CD4-positive, alpha-beta T cell (primary cell): ENCODE measurements at regions not wholly inside any gene's neighbourhood (a gene's known extent, or its start where the extent isn't known, plus 50 kb on each side); places are given as distances from the start of the nearest gene placed in this dataset.

Experiments used
- ATAC-seq: fragments of 200-7000 bp; cut with Tn5 transposase; one replicate; pipeline ENCODE4 v1.10.0; 2022; ENCODE audit warnings: mild to moderate bottlenecking; ENCODE audit not compliant: poor library complexity
- CTCF ChIA-PET: fragments of 350-600 bp; sonication (Branson Sonifier 250); formaldehyde crosslinking; loops from one replicate; lab custom pipeline; 2021; ENCODE audit warnings: antibody characterized with exemption, inconsistent platforms; lab: Charles Lee
- POLR2A ChIA-PET: fragments of 350-600 bp; sonication (Branson Sonifier 250); formaldehyde crosslinking; loops from one replicate; lab custom pipeline; 2021; ENCODE audit warnings: antibody characterized with exemption, inconsistent platforms; lab: Charles Lee
- DNase-seq, 14 experiments: peaks; one replicate each; pipeline ENCODE4 v3.0.0-alpha.2; 2013 to 2020; ENCODE audit warnings: mixed read lengths in 2 of 14
- H3K27ac ChIP-seq, 2 donors: one replicate each; pipeline versions ENCODE4 v1.5.1 to v1.7.0; 2013; ENCODE audit warnings: low read length in 2 of 2, low read depth in 1 of 2, mild to moderate bottlenecking in 1 of 2
- H3K27me3 ChIP-seq, 2 experiments: 1 replicate in 1 of 2; 2 replicates in 1 of 2; pipeline versions ENCODE4 v1.6.1 to v1.7.0; 2013; ENCODE audit warnings: low read length in 2 of 2, control low read depth in 1 of 2, mild to moderate bottlenecking in 1 of 2, moderate library complexity in 1 of 2; ENCODE audit not compliant: insufficient read depth in 2 of 2, control insufficient read depth in 1 of 2
- H3K36me3 ChIP-seq: one replicate; pipeline ENCODE4 v1.6.1; 2013; ENCODE audit warnings: low read length, control low read depth; ENCODE audit not compliant: insufficient read depth
- H3K4me1 ChIP-seq: one replicate; pipeline ENCODE4 v1.6.1; 2013; ENCODE audit warnings: low read length, control low read depth; ENCODE audit not compliant: insufficient read depth
- H3K4me3 ChIP-seq: one replicate; pipeline ENCODE4 v1.5.1; 2013; ENCODE audit warnings: mild to moderate bottlenecking, low read length, moderate library complexity
- H3K9me3 ChIP-seq, 2 experiments: 1 replicate in 1 of 2; 2 replicates in 1 of 2; pipeline versions ENCODE4 v1.6.1 to v1.7.0; 2013; ENCODE audit warnings: low read length in 2 of 2, mild to moderate bottlenecking in 2 of 2, control low read depth in 1 of 2, moderate library complexity in 1 of 2; ENCODE audit not compliant: control insufficient read depth in 1 of 2, insufficient read depth in 1 of 2
- H3K27ac Mint-ChIP-seq: one replicate; pipeline ENCODE4 v1.8.0; 2020; ENCODE audit warnings: mixed read lengths
- H3K27me3 Mint-ChIP-seq: one replicate; pipeline ENCODE4 v1.8.0; 2021; ENCODE audit warnings: mixed read lengths
- H3K36me3 Mint-ChIP-seq: one replicate; pipeline ENCODE4 v1.8.0; 2021; ENCODE audit warnings: low read depth, mixed read lengths
- H3K4me1 Mint-ChIP-seq: one replicate; pipeline ENCODE4 v1.8.0; 2021; ENCODE audit warnings: low read depth, mixed read lengths
- H3K4me3 Mint-ChIP-seq: one replicate; pipeline ENCODE4 v1.8.0; 2020; ENCODE audit warnings: mild to moderate bottlenecking, mixed read lengths
- H3K9me3 Mint-ChIP-seq: one replicate; pipeline ENCODE4 v1.8.0; 2020; ENCODE audit warnings: mixed read lengths
- CTCF ChIP-seq: fragments of 200-600 bp; IDR thresholded peaks from one replicate; pipeline ENCODE4 v1.8.0; 2022; ENCODE audit warnings: antibody characterized with exemption, mild to moderate bottlenecking
- intact Hi-C, 2 experiments: fragments of 100-400 bp; cut with DNase I in 1 of 2; cut with micrococcal nuclease in 1 of 2; formaldehyde crosslinking; loops; one replicate each; pipeline versions ENCODE4 v1.15.1 to v1.9.0; 2023 to 2025; cut with DNase I, micrococcal nuclease

DNA sequence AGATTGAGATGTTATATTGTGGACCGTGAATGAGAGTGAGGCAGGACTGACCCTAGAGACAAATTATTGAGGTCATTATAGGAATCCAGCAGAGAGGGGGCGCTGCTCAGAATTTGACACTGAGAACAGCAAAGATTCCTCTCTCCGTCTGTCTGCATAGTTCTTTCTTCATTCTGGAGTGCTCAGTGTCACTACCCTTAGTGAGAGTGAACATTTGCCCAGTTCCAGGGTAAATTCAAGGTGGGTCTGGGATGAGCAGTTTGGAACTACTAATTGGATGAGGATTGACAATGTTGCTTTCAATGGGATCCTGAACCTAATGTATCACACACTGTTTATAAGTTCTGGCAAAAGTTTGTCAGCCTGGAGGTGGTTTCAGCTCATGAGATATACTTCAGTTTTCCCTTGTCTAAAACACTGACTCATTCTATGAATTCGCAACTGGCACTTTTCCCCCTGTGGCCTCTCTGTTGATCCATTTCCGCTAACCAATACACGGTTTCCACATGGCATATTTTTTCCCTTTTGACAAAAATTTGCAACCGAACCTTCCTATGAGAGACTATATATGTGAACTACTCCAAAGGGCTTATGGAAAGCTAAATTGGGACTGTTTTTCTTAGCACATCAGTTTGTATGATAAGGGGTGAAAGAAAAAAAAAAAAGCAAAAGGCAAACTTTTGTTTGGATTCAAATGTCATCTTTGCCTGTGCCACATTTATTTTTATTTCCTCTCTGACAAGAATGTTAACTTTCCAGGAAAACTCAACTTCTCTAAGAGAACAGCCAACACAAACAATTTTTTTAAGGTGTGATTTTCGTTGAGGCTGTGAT is 1240.7 kb upstream of the WWC1 start:
- H3K36me3 ChIP-seq: no peaks in the 10 kb centered on the region
- no peak overlapping the region for H3K4me3 Mint-ChIP-seq
- CTCF ChIA-PET: no interaction called here
- POLR2A ChIA-PET: no interaction called here
- TF ChIP-seq CTCF: no peak
- no peaks in the 10 kb centered on the region for H3K4me1 ChIP-seq
- no peaks in the 10 kb centered on the region for H3K36me3 Mint-ChIP-seq
- peaks cover 6% of the 10 kb centered on the region for H3K9me3 Mint-ChIP-seq
- no peaks in the 10 kb centered on the region for H3K27me3 Mint-ChIP-seq
- H3K4me3 ChIP-seq: no peak overlapping the region
- no peaks in the 10 kb centered on the region for H3K4me1 Mint-ChIP-seq
- H3K27ac ChIP-seq: no peak overlapping the region
- peaks cover 0 to 3% of the 10 kb centered on the region in 2 experiments for H3K9me3 ChIP-seq
- H3K27me3 ChIP-seq: no peaks in the 10 kb centered on the region
- ATAC-seq (no peak), DNase-seq (no peak)
- H3K27ac Mint-ChIP-seq: no peak overlapping the region
- intact Hi-C loops: no loop called here

DNA sequence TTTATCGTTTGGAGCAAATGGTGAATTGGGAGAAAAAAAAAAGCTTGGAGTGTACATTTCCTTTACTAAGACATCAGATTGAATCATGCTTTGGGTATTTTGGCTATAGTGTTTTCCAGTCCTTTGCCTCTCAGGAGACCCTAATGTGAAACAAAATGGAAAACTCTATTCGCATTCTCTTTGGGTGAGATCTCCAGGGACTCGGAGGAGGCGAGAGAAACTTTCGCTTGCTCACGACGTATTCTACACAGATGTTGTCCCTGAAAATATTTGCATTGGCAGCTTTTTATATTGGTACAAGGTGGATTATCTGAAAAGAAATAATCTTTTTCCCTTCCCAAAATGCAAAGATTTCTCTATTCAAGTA is 1240.1 kb upstream of the WWC1 start:
- CTCF ChIA-PET: no interaction called here
- POLR2A ChIA-PET: no interaction called here

DNA sequence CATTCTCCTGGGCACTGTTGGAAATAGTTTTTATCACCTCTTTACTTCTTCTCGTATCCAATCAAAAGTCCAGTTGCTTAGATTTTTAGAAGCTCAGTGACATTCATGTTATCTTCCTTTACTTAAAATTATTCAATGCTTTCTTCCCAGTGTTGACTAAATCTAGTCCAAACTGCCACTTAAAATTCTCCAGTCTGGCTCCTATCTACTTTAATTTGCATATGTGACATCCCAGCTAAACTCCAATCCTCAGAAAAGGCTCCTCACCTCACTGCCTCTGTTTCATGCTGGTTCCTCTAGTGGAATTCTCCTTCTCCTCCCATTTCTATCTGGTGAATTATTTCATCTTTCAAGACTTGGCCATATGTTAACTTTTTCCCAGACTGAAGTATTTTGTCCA is 1238.7 kb upstream of the WWC1 start:
- H3K9me3 Mint-ChIP-seq: peaks cover 6% of the 10 kb centered on the region
- no peak overlapping the region for H3K4me3 Mint-ChIP-seq
- H3K4me1 ChIP-seq: no peaks in the 10 kb centered on the region
- intact Hi-C loops: no loop called here
- H3K4me3 ChIP-seq: no peak overlapping the region
- POLR2A ChIA-PET: no interaction called here
- H3K27me3 Mint-ChIP-seq: no peaks in the 10 kb centered on the region
- peaks cover 0 to 3% of the 10 kb centered on the region in 2 experiments for H3K9me3 ChIP-seq
- ATAC-seq (no peak), DNase-seq (no peak)
- H3K27ac ChIP-seq: no peak overlapping the region
- H3K27ac Mint-ChIP-seq: no peak overlapping the region
- no peaks in the 10 kb centered on the region for H3K4me1 Mint-ChIP-seq
- H3K36me3 Mint-ChIP-seq: no peaks in the 10 kb centered on the region
- no peak for TF ChIP-seq CTCF
- no peaks in the 10 kb centered on the region for H3K27me3 ChIP-seq
- CTCF ChIA-PET: no interaction called here
- no peaks in the 10 kb centered on the region for H3K36me3 ChIP-seq

More for the DNA sequence above, 1240.1 kb upstream of the WWC1 start:
- no peak for DNase-seq
- H3K27ac Mint-ChIP-seq: no peak overlapping the region
- no peak for TF ChIP-seq CTCF
- intact Hi-C loops: no loop called here
- ATAC-seq: no peak
- Histone ChIP-seq H3K4me1 (no peaks in the 10 kb centered on the region), H3K4me3 (no peak overlapping the region), H3K27ac (no peak overlapping the region), H3K9me3 (peaks cover 0 to 3% of the 10 kb centered on the region in 2 experiments), H3K36me3 (no peaks in the 10 kb centered on the region), H3K27me3 (no peaks in the 10 kb centered on the region)
- H3K27me3 Mint-ChIP-seq: no peaks in the 10 kb centered on the region
- H3K36me3 Mint-ChIP-seq: no peaks in the 10 kb centered on the region
- H3K9me3 Mint-ChIP-seq: peaks cover 6% of the 10 kb centered on the region
- H3K4me3 Mint-ChIP-seq: no peak overlapping the region
- no peaks in the 10 kb centered on the region for H3K4me1 Mint-ChIP-seq
